Left cardiac atrium (tissue), 4 donors: ENCODE measurements at regions not wholly inside any gene's neighbourhood (a gene's known extent, or its start where the extent isn't known, plus 50 kb on each side); places are given as distances from the start of the nearest gene placed in this dataset.

Source experiments
- ATAC-seq, 2 donors: fragments of 200-7000 bp; cut with Tn5 transposase; one replicate each; pipeline ENCODE4 v1.9.1; 2020; ENCODE audit warnings: mild to moderate bottlenecking in 2 of 2, moderate library complexity in 2 of 2
- DNase-seq: peaks from one replicate; pipeline ENCODE4 v3.0.0-alpha.2; 2020
- intact Hi-C, 2 donors: fragments of 100-400 bp; cut with DNase I; formaldehyde crosslinking; loops; one replicate each; pipeline versions ENCODE4 v1.14.1 to v1.15.1; 2022 to 2023
- donor health status: DM: no; HTN: yes; CAD: no.
- donor health status: DM: no; HTN: yes; CAD: no; lungs with severe emphysema.
- donor health status: DM: yes; HTN: yes; CAD: no.
- donor health status: Dilated cardiomyopathy.

DNA sequence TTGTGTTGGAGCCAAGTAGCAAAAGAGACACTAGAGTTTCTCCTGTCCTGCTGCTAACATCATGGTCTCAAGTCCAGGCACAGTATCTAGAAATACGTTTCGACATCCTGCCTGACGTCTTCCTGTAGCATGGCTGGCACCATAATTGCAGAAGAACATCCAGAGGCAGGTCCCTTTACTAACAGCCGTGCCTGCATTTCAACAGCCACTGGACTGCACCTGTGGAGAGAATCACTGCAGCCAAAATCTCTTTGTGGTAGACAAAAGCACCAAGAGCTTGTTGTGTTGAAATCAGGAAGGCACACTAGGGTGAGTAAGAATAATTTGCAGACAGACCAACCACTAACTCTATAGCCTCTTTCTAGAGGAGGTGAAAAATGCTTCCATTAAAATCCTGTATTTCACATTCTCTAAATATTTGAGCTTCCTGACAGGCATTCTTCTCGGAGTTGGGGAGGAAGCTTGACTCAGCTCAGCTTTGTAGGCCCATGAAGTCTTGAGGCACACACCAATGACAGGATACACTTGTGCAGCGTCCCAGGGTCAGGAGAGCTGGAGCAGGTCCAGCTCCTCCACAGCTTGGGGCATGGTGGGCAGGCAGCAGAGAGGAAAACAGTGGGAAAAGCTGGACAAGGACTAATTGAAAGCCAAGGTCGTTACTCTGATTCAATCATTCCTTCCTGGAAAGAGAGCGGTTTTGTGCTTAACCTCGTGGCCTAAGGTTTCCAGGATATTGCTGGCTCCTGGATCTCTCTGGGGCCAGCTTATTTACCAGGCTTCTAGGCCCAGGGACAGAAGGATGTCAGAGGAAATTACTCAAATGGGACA is 244.9 kb downstream of the FAM43A start:
- DNase-seq (peak; percentile 71), ATAC-seq (peak; percentile 69 to 85)
- intact Hi-C loops: no loop called here

DNA sequence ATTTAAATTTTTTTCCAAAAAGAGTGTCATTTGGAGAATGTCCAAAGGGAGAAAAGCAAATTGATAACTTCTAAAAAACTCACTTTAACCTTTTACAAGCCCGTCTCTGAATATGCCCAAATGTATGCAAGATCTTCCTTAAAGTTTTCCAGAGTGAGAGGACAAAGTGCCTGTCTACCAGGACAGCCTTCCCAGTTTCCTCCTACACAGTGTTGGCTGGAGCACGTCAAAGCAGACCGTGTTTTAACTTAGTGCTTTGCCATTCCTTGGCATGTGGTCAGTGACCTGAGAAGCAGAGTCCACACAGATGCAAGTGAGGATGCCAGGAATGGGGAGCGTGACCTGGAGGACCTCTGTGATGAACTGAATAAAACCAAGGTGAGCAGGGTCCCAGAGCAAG is 245.7 kb downstream of the FAM43A start:
- ATAC-seq: peak in 1 of 2 donors; percentile 8
- no peak for DNase-seq
- intact Hi-C loops: no loop called here

DNA sequence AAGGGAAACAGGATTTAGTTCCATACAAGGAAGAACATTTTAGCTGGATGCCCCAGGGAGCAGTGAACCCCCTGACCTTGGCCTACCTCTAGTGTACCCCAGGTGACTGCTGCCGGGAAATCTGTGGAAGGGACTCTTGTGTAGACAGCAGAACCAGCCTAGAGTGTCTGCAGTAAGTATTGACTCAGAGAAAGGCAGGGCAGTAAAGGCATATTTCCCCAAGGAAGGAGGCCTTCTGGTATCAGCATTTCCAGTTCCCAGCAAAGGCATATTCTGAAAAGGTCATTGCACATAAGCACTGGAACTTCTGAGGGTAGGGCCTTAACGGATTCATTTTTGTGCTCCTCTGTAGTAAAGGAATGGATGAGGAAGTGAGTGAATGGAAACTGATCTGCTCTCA is 246.2 kb downstream of the FAM43A start:
- ATAC-seq (no peak), DNase-seq (no peak)
- intact Hi-C loops: no loop called here

DNA sequence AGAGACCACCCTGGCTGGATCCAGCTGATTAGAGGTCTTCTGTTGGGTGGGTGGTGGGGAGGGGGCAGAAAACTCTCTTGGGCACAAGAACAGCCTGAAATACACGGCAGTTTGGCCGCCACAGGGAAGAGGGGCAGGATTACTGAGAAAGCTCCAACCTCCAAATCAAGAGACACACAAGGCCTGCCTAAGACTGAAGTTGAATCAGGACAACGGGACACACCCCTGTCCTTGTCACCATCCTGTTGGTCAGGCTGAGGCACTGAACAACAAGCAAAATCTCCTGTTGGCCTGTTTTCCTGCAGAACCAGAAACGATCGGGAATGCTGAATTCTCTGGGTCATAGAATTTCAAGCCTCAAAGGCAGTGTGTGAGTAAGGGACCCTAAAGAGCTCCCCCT is 247.8 kb downstream of the FAM43A start:
- intact Hi-C loops: no loop called here
- DNase-seq: no peak

DNA sequence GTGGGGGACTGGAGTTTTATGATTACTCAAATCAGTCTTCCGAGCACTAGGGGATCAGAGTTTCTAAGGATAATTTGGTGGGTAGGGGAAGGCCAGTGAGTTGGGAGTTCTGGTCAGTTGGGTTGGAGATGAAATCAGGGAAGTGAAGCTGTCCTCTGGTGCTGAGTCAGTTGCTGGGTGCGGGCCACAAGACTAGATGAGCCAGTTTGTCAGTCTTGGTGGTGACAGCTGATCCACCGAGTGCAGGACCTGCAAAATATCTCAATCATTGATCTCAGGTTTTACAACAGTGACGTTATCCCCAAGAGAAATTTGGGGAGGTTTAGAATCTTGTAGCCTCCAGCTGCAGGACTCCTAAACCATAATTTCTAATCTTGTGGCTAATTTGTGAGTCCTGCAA is 249.4 kb downstream of the FAM43A start:
- DNase-seq (no peak), ATAC-seq (no peak)
- intact Hi-C loops: no loop called here

More for the DNA sequence above, 247.8 kb downstream of the FAM43A start:
- ATAC-seq: no peak

DNA sequence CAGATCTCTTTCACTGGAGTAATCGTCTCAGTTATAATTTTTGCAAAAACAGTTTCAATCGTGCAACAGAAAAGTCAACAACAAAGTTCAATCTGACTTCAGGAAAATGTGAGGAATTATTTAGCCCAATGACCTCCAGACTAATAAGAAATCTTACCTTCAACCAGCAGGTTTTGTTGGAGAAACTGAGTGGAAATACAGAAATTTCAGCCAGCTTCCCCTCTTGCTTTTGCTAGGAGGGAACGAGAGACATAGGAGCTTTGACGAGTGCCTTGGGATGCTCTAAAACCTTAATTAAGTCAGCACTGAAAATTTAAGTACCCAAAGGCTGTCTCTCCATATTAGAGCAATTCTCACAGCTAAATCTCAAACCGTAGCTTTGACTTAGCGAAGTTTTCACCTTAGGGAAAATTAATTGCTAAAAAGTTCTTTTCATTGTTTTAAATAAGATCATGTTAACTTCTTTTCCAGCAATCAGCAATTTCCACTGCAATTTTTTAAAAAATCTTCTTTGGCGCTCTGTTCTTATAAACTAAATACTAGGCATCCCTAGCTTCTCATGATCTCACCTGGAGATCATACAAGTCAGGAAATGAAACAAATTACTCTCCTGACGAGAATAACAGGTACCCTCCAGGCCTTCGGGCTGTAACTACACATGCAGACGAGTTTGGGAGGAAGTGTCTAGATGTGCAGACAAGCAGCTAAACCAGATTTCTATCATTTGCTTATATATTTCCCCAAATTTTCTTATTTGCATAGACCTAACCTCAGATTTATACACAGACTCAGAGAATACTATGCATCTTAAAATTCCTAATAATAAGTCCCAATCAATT is 250.2 kb downstream of the FAM43A start:
- ATAC-seq: no peak
- intact Hi-C loops: no loop called here
- no peak for DNase-seq

DNA sequence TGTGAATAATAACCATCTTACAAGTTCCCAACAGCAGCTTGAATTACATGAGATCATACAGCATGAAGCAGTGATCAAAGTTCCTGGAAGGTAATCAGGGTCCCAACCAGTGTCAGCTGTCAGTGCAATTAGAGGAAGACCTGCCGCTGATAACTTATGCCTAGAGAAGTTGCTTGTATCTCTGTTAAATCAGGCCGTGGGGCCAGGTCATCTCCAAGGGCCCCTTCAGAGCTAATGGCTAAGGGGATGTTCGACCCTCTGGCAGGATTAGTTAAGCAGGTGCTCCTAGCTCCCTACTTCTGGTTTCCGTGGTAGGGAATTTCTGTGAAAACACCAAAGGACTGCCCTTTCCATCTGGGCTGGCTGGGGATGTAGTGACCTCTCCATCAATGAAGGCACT is 251.0 kb downstream of the FAM43A start:
- DNase-seq (no peak), ATAC-seq (no peak)
- intact Hi-C loops: no loop called here

DNA sequence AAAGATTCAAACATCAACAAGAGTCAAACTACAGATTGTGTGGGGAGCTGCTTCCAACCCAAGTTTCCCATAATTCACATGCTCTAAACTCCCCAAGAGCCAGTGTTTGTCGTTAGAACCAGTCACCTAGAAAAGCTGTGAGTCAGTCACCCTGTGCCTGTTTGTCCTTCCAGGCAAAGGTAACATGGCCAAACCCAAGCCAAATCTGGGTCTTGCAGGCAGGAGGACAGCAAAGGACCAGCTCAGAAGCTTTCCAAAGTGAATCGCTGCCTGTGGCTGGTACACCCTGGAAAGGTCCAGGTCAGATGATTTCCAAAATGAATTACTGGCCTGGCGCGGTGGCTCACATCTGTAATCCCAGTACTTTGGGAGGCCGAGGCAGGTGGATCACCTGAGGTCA is 251.5 kb downstream of the FAM43A start:
- no peak for DNase-seq
- intact Hi-C loops: no loop called here
- no peak for ATAC-seq

DNA sequence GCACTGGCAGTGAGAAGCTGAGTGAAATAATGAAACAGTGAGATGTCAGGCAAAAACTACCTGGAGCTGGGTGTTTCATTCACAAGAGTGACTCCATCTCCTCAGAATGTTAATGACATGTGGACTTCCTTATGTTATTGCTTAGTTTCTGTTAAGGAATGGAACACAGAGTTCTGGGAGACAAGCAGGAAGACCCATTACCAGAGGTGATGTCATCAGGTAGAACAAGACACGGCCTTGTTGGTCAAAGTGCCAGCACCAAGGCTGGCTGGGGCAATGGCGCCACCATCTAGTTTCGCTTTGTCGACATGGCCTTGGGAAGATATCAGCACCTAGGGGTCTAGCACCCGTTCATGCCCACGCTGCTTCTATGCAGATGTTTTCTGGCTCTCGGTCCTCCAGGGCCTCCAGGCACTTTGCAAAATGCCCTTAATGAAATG is 252.2 kb downstream of the FAM43A start:
- ATAC-seq (no peak), DNase-seq (no peak)
- intact Hi-C loops: no loop called here

DNA sequence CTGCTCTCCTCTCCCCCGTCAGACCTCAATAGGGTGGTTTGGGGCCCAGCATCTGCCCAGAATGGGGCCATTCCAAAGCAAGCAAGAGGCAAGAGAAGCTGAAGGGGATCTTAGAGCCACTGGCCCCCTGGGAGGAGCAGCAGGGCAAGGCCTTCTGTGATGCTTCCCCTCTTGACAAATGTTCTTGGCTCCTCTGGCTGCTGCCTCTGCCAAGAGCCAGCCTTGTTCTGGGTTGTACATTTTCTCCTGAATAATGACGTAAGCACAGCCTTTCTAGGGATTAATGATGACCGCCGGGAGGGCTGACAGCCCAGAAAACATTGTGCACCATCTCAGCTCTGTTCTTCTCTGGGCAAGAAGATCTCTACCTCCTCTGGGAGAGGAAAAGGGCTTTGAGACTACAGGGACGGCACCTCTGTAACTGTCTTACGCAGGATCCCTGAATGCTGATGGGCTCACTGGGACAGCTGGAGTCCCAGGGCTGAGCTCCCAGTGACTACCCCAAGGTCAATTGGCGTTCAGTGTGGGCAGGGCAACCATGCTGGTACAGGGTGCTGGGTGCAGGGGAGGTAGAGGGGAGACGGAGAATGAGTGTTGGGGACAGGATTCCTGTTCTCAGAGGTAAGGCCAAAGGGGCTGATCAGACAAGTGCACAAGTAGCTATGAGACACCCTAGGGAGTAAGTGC is 253.3 kb downstream of the FAM43A start:
- intact Hi-C loops: no loop called here
- ATAC-seq (peak; percentile 72 to 76), DNase-seq (no peak)

DNA sequence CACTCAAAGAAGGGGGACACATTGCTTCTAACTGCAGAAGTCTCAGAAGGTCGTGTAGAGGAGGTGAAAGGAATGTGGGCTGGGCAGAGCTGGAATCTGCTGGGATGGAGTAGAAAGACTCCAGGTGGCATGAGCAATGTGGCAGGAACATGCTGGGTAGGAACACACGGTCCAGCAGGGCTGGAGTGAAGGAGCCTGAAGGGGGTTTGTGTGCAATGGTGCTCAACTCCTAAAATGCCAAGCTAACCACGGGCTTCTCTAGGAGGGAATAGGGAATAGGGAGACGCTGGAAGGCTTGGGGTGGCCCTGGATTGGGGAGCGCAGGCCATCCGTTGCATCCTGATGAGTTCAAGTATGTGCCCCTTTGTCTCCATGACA is 253.8 kb downstream of the FAM43A start:
- DNase-seq (no peak), ATAC-seq (no peak)
- intact Hi-C loops: no loop called here

DNA sequence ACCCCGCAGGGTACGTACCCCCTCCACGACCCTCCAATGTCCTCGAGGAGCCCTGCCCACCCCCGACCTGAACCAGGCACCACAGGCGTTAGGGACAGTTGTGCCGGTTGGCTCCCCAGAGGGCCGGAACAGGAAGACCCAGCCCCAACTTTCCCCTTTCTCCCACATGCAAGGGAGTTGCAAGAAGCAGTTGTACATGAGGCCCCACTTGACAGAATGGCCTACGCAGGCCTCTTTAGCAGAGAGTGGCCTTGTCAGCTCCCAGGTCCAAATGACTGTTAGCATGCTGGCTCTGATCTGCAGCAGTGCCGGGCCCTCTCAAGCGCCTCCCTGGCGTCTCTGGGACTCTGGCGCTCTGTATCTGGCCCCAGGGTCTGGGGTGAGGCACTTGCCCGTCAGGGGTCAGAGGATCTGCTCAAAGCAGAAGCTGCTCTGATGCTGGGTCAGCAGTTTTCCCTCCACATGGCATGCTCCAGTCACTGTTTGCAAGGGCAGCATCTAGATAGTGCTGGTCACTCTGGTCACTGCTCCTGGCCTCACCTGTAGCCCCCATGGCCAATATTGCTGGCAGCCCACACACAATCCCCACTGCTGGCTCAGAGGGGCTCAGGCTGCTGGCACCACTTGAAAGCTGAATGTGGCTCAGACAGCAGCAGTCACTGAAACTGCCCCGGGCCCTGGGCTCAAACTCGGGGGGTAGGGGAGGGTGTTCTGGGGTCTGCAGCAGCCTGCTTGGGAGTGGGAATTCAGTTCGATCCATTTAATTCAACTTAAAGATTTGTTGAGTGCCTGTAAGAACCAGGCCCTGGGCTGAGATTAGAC is 254.5 kb downstream of the FAM43A start:
- ATAC-seq: peak; percentile 32 to 33
- DNase-seq: no peak

DNA sequence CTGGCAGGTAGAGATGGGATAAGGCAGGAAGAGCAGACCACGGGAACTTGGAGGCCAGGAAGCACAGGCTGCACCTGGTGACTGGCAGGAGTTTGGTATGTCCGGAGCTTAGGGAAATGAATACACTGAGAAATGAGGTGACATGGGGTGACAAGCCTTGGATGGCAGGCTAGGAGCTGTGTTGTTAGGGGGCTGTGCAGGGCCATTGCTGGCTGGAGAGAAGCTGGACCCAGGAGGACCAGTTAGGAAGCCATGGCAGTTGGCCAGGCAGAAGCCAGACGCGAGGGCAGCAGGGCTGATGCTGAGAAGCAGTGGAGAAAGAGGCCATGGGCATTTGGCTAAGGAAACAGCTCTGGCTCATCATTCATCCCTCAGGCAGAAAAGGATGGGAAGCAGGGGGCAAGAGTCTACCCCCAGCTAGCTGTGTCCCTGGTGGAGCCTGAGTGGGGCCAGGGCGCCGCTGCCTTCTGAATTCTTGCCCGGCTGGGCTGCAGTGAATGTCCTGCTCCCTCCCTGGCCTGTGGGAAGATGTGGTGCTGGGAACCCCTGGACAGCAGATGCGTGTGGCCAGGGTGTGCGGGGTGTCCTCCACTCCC is 255.8 kb downstream of the FAM43A start:
- ATAC-seq (no peak), DNase-seq (no peak)
- intact Hi-C loops: no loop called here

More for the DNA sequence above, 254.5 kb downstream of the FAM43A start:
- intact Hi-C loops: no loop called here

DNA sequence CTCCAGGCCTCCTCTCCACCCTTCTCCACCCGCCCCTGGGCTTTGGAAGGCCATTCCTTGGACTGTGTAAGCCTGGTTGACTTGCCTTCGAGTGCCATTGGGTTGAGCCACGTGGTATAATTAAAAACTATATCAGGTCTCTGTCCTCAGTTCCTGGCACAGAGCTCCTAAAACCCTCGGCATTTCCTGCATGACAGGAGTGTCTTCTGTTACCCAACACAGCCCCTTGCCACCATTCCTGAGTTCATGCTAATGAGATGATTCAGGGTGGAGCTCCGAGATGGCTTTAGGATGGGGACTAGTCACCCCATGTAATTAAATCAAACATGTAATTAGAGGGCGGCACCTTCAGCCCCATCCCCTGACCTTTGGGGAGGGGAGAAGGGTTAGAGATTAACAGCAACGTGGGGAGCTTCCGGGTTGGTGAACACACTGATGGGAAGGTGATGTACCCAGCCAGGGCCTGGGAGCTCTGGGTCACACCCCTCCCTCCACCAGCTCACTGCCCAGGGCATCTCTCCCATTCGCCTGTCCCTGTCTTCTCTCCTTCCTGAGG is 256.4 kb downstream of the FAM43A start:
- intact Hi-C loops: no loop called here
- ATAC-seq: no peak

DNA sequence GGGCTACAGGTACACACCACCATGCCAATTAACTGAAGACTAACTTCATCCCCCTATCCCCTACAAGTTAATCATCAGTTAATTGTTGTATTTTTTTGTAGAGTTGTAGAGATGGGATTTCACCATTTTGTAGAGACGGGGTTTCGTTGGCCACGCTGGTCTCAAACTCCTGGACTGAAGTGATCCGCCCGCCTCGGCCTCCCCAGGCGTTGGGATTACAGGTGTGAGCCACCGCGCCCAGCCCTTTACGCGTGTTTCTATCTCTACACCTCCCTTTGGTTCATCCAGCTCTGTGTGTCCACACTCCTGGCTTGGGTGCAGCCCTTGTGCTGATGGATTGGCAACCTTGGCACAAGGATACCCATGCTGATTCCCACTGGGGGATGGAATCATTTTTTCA is 258.8 kb downstream of the FAM43A start:
- DNase-seq: no peak
- intact Hi-C loops: no loop called here
- ATAC-seq: no peak

More for the DNA sequence above, 256.4 kb downstream of the FAM43A start:
- DNase-seq: no peak

DNA sequence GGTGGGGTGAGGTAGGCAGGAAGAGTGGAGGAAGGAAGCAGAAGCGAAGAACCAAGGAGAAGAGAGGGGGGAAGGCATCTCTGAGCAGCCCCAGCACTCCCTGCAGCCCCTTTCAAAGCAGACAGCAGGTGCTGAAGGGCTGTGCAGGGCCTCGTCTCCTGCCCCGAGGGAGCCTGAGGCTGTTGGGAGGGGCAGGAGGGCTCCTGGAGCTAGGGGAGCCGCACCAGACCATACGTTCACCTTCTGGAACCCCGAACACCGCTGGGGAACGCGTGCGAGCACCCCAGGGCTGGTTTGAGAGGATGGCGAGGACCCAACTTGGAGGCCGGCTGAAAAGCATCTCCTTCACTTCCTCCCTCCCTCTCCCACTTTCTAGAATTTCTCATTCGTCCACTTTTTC is 259.8 kb downstream of the FAM43A start:
- no peak for ATAC-seq
- intact Hi-C loops: no loop called here
- DNase-seq: no peak

DNA sequence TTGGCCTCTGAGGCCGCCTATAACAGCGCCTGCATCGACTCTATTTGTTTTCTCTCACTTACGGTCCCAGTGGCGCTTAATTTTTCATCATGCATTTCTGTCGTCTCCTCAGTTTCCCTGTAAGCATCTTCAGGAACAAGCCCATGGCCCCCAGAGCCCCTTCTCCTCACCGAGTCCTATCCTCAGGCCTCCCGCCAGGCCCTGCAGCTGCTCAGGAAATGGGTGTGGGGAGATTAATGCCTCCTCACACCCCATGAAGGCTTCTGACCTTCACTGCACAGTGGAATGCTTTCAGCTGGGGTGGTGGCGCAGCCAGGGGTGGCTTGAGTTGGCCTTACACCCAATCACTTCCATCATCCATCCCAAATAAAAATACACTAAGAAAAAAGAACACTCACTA is 260.4 kb downstream of the FAM43A start:
- intact Hi-C loops: no loop called here
- DNase-seq: no peak
- no peak for ATAC-seq

DNA sequence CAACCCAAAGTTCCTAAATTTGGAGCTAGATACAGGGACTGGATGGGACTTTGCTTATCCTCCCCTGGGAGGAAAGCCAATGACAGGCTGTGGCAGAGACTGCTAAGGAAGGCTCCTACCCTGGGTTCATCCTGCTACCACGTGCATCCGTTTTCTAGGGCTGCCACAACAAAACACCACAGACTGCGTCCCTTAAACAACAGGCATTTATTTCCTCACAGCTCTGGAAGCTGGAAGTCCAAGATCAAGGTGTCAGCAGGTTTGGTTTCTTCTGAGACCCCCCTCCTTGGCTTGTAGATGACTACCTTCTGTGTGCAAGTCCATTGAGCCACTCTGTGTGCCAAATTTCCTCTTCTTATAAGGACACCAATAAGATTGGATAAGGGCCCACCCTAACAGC is 263.9 kb downstream of the FAM43A start:
- intact Hi-C loops: no loop called here
- DNase-seq (no peak), ATAC-seq (no peak)
